OCI-LY3 (cell line): ENCODE measurements at regions not wholly inside any gene's neighbourhood (a gene's known extent, or its start where the extent isn't known, plus 50 kb on each side); places are given as distances from the start of the nearest gene placed in this dataset.

Experiments
- H2AFZ ChIP-seq: fragments of 200-600, 300-600 bp; shearing (Covaris generic); 2 replicates; pipeline ENCODE4 v1.6.0; 2014; ENCODE audit warnings: antibody characterized with exemption, low read depth, low read length
- H3K27ac ChIP-seq: fragments of 200-600, 300-600 bp; sonication (generic); 2 replicates; pipeline ENCODE4 v1.5.1; 2014; ENCODE audit warnings: mild to moderate bottlenecking, low read length, moderate library complexity, mixed read lengths
- H3K27me3 ChIP-seq: fragments of 200-600, 300-600 bp; sonication (generic); 2 replicates; pipeline ENCODE4 v1.6.1; 2014; ENCODE audit warnings: low read depth, low read length, mixed read lengths
- H3K36me3 ChIP-seq: fragments of 200-600, 300-600 bp; sonication (generic); replicated peaks from 2 replicates; pipeline ENCODE3; 2014; ENCODE audit warnings: low read depth, low read length, mixed read lengths
- H3K4me1 ChIP-seq: fragments of 300-600, 200-600 bp; sonication (generic); 2 replicates; pipeline ENCODE4 v1.6.1; 2014; ENCODE audit warnings: low read length, mixed read lengths
- H3K4me2 ChIP-seq: fragments of 200-600, 300-600 bp; sonication (generic); 2 replicates; pipeline ENCODE4 v1.6.1; 2014; ENCODE audit warnings: low read length, mixed read lengths
- H3K4me3 ChIP-seq: fragments of 300-600, 200-600 bp; sonication (generic); 2 replicates; pipeline ENCODE4 v1.5.1; 2014; ENCODE audit warnings: antibody characterized with exemption, mild to moderate bottlenecking, low read length, moderate library complexity
- H3K79me2 ChIP-seq: fragments of 300-600, 200-600 bp; shearing (Covaris generic); 2 replicates; pipeline ENCODE4 v1.6.1; 2014; ENCODE audit warnings: mild to moderate bottlenecking, low read length, mixed read lengths
- H3K9ac ChIP-seq: fragments of 300-600, 200-600 bp; shearing (Covaris generic); 2 replicates; pipeline ENCODE4 v1.6.0; 2014; ENCODE audit warnings: mild to moderate bottlenecking, low read length, moderate library complexity
- H3K9me3 ChIP-seq: fragments of 200-600, 300-600 bp; shearing (Covaris generic); 2 replicates; pipeline ENCODE4 v1.6.1; 2014; ENCODE audit warnings: low read length, mixed read lengths; ENCODE audit not compliant: insufficient read depth
- H4K20me1 ChIP-seq: fragments of 200-600, 300-600 bp; sonication (generic); 2 replicates; pipeline ENCODE4 v1.6.1; 2016; ENCODE audit warnings: low read length, mixed read lengths; ENCODE audit not compliant: insufficient read depth
- EZH2phosphoT487 ChIP-seq: fragments of 200-600 bp; shearing (Covaris generic); IDR thresholded peaks from 2 replicates; pipeline ENCODE4 v1.6.1; 2018; ENCODE audit warnings: antibody characterized with exemption, mixed run types, low read depth
- TF ChIP-seq, protein P1 (sequence below): fragments of 200-600, 300-600 bp; sonication (generic); IDR thresholded peaks from 2 replicates; pipeline ENCODE4 v1.5.1; 2014; ENCODE audit warnings: antibody characterized with exemption, low read length, low read depth

DNA sequence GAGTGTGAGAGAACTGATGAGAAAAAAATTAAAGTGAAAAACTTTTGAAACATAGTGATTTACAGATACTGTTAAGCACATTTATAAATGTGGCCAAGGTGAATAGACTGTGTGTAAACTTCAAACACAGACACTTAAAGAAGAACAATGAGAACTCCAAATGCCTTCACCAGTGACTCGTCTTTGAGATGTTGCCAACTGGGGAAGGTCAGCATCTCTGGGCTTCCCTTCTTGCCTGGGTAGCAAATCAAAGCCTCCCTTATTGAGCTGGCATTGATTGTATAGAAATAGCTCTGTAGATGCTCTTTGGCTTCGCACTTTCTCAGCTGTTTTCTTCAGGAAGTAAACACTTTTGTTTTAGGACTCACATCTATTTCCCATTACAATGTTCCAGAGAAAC lies 177.3 kb upstream of the SGCG start:
- no peaks in the 10 kb centered on the region for H4K20me1 ChIP-seq
- H2AFZ ChIP-seq: no peak overlapping the region
- H3K9me3 ChIP-seq: no peaks in the 10 kb centered on the region
- H3K79me2 ChIP-seq: no peaks in the 10 kb centered on the region
- no peaks in the 10 kb centered on the region for H3K36me3 ChIP-seq
- no peak for TF ChIP-seq EZH2phosphoT487
- TF ChIP-seq, protein P1, sequence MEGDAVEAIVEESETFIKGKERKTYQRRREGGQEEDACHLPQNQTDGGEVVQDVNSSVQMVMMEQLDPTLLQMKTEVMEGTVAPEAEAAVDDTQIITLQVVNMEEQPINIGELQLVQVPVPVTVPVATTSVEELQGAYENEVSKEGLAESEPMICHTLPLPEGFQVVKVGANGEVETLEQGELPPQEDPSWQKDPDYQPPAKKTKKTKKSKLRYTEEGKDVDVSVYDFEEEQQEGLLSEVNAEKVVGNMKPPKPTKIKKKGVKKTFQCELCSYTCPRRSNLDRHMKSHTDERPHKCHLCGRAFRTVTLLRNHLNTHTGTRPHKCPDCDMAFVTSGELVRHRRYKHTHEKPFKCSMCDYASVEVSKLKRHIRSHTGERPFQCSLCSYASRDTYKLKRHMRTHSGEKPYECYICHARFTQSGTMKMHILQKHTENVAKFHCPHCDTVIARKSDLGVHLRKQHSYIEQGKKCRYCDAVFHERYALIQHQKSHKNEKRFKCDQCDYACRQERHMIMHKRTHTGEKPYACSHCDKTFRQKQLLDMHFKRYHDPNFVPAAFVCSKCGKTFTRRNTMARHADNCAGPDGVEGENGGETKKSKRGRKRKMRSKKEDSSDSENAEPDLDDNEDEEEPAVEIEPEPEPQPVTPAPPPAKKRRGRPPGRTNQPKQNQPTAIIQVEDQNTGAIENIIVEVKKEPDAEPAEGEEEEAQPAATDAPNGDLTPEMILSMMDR: no peak
- H3K9ac ChIP-seq: no peak overlapping the region
- no peak overlapping the region for H3K4me2 ChIP-seq
- no peak overlapping the region for H3K27ac ChIP-seq
- no peaks in the 10 kb centered on the region for H3K27me3 ChIP-seq
- no peaks in the 10 kb centered on the region for H3K4me1 ChIP-seq
- H3K4me3 ChIP-seq: no peak overlapping the region

GRCh38 chr13:23007426-23007825 lies 173.4 kb upstream of the SGCG start:
- Histone ChIP-seq H4K20me1 (no peaks in the 10 kb centered on the region), H3K9ac (no peak overlapping the region), H3K36me3 (no peaks in the 10 kb centered on the region), H2AFZ (no peak overlapping the region), H3K4me3 (no peak overlapping the region), H3K4me2 (no peak overlapping the region), H3K27me3 (no peaks in the 10 kb centered on the region), H3K9me3 (no peaks in the 10 kb centered on the region), H3K4me1 (no peaks in the 10 kb centered on the region), H3K27ac (no peak overlapping the region), H3K79me2 (no peaks in the 10 kb centered on the region)
- TF ChIP-seq EZH2phosphoT487: no peak

- TF ChIP-seq EZH2phosphoT487: no peak
- TF ChIP-seq, protein P1: no peak
- Histone ChIP-seq H4K20me1 (no peaks in the 10 kb centered on the region), H3K36me3 (no peaks in the 10 kb centered on the region)
These were observed 162.6 kb upstream of the SGCG start for GRCh38 chr13:23018143-23018542.

DNA sequence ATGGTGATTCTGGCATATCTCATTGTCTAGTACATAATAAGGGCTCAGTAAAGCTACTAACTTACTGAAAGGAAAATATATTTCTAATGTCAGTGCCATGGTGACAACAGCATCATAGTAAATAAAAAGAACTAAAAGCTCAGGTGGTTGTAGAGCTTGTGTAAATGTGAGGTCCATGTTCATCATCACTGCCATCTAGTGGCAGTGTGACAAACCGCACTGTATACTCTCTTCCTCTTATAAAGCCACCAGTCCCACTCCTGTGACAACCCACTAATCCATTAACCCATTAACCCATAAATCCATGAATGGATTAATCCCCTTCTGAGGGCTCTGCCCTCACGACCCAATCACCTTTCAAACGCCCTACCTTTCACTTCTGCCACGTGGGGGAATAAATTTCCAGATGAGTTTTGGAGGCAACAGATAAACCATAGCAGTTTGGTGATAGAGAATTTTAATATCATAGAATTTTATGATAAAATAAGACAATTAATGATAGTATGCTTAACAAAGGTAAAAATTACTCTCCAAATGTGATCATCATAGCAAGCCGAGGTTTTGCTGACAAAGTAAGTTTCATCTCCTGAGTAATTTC lies 160.4 kb upstream of the SGCG start:
- no peak overlapping the region for H2AFZ ChIP-seq
- TF ChIP-seq, protein P1: peak; percentile 88
- TF ChIP-seq EZH2phosphoT487: no peak
- no peaks in the 10 kb centered on the region for H4K20me1 ChIP-seq
- H3K79me2 ChIP-seq: no peaks in the 10 kb centered on the region
- no peak overlapping the region for H3K9ac ChIP-seq
- H3K4me3 ChIP-seq: no peak overlapping the region
- no peaks in the 10 kb centered on the region for H3K27me3 ChIP-seq
- H3K9me3 ChIP-seq: no peaks in the 10 kb centered on the region
- H3K36me3 ChIP-seq: no peaks in the 10 kb centered on the region
- no peak overlapping the region for H3K27ac ChIP-seq
- H3K4me1 ChIP-seq: no peaks in the 10 kb centered on the region
- no peak overlapping the region for H3K4me2 ChIP-seq

More at GRCh38 chr13:23018143-23018542, 162.6 kb upstream of the SGCG start:
- no peak overlapping the region for H2AFZ ChIP-seq
- no peaks in the 10 kb centered on the region for H3K79me2 ChIP-seq
- H3K4me3 ChIP-seq: no peak overlapping the region
- H3K4me2 ChIP-seq: no peak overlapping the region
- no peaks in the 10 kb centered on the region for H3K9me3 ChIP-seq
- no peaks in the 10 kb centered on the region for H3K27me3 ChIP-seq
- H3K4me1 ChIP-seq: no peaks in the 10 kb centered on the region
- H3K27ac ChIP-seq: no peak overlapping the region
- no peak overlapping the region for H3K9ac ChIP-seq
